NCI-H187 (cell line): ENCODE measurements at regions not wholly inside any gene's neighbourhood (a gene's known extent, or its start where the extent isn't known, plus 50 kb on each side); places are given as distances from the start of the nearest gene placed in this dataset.

Experiments
- DNase-seq, 2 experiments: peaks; one replicate each; lab custom pipeline; 2025; lab: John Stamatoyannopoulos, UW

DNA sequence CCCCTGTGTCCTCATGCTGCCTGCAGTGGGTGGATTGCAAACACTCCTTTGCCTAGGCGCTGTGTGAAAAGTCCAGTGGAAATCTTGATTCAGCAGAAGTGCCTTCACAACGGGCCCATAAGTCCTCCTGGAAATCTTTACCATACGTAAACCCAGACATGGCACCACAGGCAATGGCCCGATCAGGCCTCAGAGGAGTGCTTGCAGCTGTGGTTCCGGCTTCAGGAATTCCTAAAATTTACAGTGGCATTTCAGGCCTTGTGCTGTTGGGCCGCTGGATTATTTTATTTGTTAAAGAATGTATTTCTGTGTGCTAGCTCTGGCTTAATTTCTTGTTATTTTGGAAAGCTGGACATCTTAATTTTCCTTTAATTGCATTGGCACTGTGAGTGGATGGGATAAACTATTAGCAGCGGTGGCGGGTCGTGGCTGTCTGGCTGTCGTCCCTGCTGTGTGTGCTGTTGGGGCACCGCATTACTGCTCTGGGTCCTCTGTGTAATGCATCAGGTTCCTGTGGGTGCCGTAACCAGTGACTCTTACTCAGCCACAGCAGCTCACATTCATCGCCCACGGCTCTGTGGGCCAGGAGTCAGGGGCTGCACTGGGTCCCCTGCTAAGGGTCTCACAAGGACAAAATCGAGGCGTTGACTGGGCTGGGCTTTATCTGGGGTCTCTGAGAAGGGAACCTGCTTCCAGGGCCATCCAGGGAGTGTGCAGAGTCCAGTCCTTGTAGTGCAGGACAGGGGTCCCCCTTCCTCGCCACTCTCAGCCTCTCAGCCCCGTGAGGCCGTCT lies 73.1 kb downstream of the RTP5 start:
- no peak for DNase-seq

GRCh38 chr2:241943209-241943850 lies 73.8 kb downstream of the RTP5 start:
- no peak for DNase-seq

DNA sequence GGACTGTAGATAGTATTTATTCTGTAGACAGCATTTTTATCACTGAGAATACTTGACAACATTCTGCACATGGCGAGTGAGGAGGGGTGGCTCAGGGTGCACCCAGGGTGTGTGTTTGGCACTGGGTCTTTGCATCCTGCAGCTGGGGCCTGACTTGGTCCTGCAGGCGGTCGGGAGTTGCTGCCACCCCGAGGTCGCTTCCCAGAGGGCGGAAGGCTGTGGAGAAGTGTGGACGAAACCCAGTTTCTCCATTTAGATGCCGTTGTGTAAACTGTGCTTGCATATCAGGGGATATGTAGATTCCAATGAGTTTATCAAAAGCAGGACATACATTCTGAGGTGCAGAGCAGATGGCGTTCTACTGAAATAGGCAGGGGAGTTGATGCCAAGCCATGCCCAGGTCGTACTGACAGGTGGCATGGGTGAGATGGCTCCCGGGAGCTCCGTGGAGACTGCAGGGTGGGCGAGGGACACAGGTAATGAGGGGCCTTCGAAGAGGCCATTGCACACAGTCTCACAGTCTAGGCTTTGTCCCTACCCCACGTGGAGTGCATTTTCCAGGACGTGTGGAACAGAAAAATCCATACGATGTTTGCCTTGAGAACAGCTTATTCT lies 74.5 kb downstream of the RTP5 start:
- DNase-seq, result no peak

DNA sequence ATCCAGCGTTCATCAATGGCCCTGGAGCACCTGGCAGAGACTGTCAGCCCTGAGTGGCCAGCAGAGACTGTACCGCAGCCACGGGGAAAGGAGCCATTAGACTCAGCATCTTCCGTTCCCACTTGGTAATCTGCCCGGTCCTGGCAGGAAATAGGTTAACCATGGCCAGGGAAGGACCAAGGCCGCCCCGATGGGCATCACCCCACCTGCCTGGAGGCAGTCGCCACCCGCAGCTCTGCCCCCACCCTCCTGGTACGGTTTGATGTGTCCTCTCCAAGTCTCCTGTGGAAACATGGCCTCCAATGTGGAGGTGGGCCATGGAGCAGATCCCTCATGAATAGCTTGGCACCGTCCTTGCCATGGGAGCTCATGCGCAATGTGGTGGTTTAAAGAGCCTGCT lies 75.3 kb downstream of the RTP5 start:
- DNase-seq, result no peak

DNA sequence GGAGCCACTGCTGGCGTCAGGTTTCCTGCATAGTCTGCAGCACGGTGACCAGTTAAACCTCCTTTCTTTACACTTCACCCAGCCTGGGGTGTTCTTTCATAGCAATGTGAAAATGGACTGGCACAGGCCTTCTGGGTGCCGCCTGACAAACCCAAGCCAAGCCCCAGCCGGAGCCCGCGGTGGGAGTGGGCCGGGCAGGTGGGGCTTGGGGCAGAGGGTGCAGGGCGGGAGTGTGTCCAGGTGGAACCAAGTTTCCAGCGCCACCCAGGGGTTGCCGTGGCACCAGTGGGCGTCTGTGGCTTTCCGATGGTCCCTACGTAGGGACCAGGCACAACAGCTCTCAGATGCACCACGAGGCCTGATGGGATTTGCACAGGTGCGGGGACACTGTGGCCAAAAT lies 75.8 kb downstream of the RTP5 start:
- DNase-seq, result no peak

DNA sequence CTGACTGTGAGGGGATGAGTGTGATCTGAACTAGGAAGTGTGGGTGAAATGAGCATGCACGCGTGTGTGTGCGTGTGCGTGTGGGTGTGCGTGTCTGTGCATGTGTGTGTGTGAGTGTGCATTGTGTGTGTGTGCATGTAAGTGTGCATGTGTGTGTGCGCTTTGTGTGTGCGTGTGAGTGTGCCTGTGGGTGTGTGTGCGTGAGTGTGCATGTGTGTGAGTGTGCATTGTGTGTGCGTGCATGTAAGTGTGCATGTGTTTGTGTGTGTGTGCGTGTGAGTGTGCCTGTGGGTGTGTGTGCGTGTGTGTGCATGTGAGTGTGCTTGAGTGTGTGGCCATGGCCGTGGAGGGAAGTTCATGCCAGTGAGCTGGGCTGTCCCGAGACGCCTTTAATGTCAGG lies 76.3 kb downstream of the RTP5 start:
- DNase-seq, result no peak

- DNase-seq, result no peak
Measured at GRCh38 chr2:241946306-241947003, 76.9 kb downstream of the RTP5 start.

DNA sequence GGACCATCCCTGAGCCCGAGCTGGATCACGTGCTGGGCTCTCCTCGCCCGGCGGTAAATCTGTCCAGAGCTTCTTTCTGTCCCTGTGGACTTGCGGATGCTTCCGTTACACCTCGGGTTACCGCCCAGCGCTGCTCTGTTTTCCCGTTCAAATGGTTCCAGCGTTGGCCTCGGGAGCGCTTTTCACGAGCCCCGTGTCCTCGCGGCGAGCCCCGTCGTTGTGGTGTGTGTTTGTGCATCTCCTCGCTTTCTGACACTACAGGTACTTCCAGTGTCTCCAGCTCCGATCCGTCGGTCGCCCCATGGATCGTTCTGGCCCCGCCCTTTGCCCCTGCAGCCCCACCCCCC lies 77.4 kb downstream of the RTP5 start:
- no peak for DNase-seq

DNA sequence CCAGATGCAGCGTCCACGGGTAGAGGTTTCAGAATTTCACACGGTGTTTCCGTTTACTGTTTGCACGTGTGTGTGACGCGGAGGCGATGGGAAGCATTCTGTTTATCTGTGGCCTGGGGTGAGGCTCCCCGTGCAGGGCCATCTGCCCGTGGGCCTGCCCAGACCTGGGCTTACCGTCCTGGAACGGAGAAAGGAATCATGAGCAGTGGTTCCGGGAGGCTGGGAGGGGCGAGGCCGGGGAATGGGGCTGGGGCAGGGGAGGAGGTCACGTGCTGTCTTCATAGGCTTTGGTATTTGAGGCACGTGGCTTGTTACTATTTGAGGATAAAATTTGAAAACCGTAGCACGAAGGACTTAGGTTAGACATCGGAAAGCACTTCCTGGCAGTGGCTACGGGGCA lies 77.9 kb downstream of the RTP5 start:
- DNase-seq, result no peak

DNA sequence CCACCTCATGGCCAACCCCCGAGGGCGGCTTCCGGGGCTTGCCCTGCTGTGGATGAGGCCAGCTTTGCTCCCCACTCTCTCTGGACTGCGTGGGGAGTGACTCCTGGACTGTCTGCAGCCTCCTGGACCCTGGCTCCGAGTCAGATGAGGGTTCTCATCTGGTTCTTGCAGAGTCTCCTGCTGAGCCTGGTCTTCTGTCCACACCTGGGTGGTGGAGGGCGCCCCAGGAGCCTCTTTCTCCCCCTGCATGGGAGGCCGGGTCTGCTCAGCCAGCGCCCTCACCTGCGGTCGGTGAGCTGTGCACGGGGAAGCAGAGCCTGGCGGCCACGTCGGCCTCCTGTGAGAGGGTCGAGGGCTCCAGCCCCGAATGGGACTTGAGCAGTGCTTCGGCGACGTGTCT lies 78.3 kb downstream of the RTP5 start:
- no peak for DNase-seq

GRCh38 chr2:241948299-241948897 lies 78.9 kb downstream of the RTP5 start:
- no peak for DNase-seq

GRCh38 chr2:241948901-241949735 lies 79.6 kb downstream of the RTP5 start:
- DNase-seq, result no peak

DNA sequence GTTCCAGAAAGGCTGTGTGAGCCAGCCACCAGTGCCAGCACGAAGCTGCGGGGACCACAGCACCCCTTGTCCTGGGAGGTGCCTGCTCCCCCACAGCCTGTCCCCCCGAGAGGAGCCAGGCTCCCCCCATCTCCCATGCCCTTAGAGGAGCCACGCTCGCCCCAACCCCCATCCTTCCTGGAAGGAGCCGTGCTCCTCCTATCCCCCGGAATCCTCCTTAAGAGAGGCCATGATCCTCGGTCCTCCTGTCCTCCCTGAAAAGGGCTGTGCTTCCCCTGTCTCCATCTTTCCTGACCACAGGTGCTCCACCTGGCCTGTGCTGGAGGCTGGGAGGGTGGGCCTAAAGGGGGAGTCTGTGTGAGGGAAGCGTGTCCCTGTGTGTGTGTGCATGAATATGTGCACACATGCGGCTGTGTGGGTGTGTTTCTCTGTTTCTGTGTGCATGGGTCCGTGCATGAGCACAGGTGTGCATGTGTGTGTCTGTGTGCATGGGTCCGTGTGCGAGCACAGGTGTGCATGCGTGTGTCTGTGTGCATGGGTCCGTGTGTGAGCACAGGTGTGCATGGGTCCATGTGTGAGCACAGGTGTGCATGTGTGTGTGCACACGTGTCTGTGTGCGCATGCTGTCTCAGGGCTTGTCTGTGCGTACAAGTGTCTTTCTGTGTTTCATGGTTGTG lies 80.3 kb downstream of the RTP5 start:
- DNase-seq, result no peak

DNA sequence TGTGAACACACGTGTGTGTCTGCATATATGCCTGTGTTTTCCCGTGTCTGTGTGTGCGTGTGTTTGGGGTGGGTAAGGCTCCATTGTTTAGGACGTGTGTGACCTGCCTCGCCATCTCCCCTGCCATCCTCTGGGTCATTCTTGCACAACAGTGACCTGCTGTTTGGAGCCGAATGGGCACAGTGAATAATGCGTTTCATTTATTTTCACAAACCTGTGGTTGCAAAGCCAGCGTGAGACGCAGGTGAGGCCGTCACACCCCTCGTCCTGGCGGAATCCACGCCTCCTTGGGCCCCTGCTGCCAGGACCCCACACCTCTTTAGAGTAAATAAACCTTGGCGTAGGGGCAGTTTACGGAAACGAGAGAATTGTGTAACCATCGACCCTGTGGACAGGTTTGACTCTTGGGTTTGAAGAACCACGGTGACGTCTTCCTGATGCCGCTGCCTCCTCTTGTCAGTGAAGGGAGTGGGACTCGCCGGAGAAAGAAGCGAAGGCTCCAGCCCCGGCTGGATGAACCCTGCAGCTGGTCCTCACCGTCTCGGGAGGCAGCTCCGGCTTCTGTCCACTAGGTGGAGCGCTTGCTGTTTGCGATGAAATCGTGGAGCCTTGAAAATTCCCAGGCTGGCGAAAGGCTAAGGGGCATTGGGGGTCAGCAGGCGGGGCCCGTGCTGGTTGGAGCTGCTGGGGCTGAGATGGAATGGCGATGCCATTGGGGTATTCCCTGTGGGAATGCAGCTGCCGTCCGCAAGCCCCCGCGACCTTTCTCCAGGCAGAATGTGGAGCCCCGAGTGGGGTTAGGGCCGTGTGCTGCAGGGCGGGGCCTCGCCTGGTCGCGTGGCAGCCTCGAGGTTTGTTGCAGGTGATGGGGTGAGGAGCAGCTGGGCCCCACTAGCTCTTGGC lies 81.1 kb downstream of the RTP5 start:
- peak in 1 of 2 experiments; percentile 62 for DNase-seq

- no peak for DNase-seq
Measured at GRCh38 chr2:241951316-241951700, 81.8 kb downstream of the RTP5 start.

DNA sequence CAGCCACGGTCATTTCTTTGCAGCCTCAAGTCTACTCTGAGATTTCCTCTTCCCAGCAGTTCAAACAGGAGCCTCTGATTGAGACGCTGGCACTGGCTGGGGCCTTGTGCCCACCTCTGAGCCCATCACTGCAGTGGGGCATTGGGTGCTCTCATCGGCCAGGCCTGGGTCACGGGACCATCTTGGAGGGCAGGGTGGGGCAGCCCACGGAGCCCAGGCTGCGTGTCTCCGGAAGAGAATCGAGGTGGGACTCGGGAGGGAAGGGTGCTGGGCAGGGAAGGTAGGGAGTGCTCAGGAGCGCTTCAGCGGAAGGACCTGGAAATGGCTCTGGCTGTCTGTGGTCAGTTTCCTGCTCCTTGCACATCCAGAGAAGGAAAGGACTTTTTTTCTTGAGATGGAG lies 82.4 kb downstream of the RTP5 start:
- DNase-seq, result no peak

DNA sequence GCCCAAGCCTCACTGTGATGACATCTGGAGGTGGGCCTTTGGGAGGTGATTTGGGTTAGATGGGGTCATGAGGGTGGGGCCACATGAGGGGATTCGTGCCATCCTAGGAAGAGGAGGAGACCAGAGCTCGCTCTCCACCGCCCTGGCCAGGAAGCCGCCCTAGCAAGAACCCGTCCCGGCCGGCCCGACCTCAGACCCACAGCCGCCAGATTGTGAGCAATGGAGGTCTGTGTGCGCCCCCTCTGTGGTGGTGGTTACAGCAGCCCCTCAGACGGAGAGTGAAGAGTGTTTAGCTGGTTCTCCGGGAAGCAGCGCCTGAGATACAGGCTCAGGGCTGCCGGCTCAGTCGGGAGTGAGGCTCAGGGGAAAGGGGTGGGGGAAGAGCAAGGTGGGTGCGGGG lies 83.3 kb downstream of the RTP5 start:
- no peak for DNase-seq

DNA sequence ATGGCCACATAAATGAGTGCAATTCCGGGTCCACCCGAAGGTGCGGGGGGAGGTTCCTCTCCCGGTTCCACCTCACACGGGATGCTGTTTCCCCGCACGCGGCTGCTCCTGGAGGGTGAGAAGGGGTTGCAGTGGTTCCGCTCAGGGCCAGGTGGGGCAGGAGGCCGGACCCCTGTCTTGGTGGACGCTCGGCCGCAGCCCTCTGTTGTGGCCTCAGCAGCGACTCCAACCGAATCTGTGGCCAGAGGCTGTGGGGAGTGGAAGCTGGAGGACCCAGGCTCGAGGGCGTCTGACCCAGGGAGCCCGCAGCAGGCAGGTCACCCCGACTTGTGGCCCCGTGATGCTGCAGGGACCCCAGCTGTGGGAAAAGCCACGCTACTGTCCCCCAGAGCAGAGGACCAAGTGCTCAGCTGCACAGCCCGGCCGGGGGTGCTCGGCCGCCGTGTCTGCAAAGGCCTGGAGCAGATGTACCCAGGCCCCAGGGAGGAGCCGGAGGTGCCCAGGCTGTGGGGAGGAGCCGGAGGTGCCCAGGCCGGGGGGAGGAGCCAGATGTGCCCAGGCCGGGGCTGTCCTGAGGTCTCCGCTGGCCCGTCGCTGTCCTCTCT lies 83.9 kb downstream of the RTP5 start:
- DNase-seq, result no peak

- no peak for DNase-seq
Measured at GRCh38 chr2:241956521-241957110, 87.1 kb downstream of the RTP5 start.
